Esophagus muscularis mucosa (tissue), 4 donors: ENCODE measurements at regions not wholly inside any gene's neighbourhood (a gene's known extent, or its start where the extent isn't known, plus 50 kb on each side); places are given as distances from the start of the nearest gene placed in this dataset.

Experiments
- DNase-seq: peaks from one replicate; pipeline ENCODE4 v3.0.0-alpha.2; 2017; ENCODE audit errors: extremely low spot score
- H3K27ac ChIP-seq, 4 donors: fragments of 200-600 bp; sonication (generic); replicated peaks in 1 of 4; 1 replicate in 3 of 4; 2 replicates in 1 of 4; pipeline ENCODE4 v1.5.1; 2016 to 2019; ENCODE audit warnings: mild to moderate bottlenecking in 1 of 4
- H3K27me3 ChIP-seq, 4 donors: fragments of 200-600 bp; sonication (generic); one replicate each; pipeline versions ENCODE4 v1.5.1 to v1.6.0; 2016 to 2019
- H3K36me3 ChIP-seq, 4 donors: fragments of 200-600 bp; sonication (generic); one replicate each; pipeline ENCODE4 v1.5.1; 2016 to 2019
- H3K4me1 ChIP-seq, 4 donors: fragments of 200-600 bp; sonication (generic); one replicate each; pipeline ENCODE4 v1.5.1; 2016 to 2019
- H3K4me3 ChIP-seq, 4 donors: fragments of 200-600 bp; sonication (generic); 1 replicate in 2 of 4; 2 replicates in 2 of 4; pipeline ENCODE4 v1.5.1; 2016 to 2019; ENCODE audit warnings: mild to moderate bottlenecking in 4 of 4, moderate library complexity in 1 of 4
- H3K9me3 ChIP-seq, 4 donors: fragments of 200-600 bp; sonication (generic); 1 replicate in 3 of 4; 2 replicates in 1 of 4; pipeline ENCODE4 v1.5.1; 2016 to 2019
- EP300 ChIP-seq: sonication (generic); formaldehyde crosslinking; IDR thresholded peaks from one replicate; pipeline ENCODE4 v1.6.1; 2017; ENCODE audit warnings: antibody characterized with exemption
- POLR2A ChIP-seq: fragments of 450-650 bp; IDR thresholded peaks from one replicate; pipeline ENCODE4 v1.6.1; 2017; ENCODE audit warnings: antibody characterized with exemption, moderate library complexity, mild to moderate bottlenecking, low read depth
- POLR2AphosphoS5 ChIP-seq, 2 donors: sonication (generic); formaldehyde crosslinking; IDR thresholded peaks; one replicate each; pipeline ENCODE4 v1.6.1; 2017; ENCODE audit warnings: antibody characterized with exemption in 2 of 2
- WGBS: methylation state at CpG from one replicate; pipeline ENCODE4 v1.1.5; 2018; 5-methylcytosine and 5-hydroxymethylcytosine counted together
- intact Hi-C: fragments of 100-400 bp; cut with DNase I; formaldehyde crosslinking; loops from one replicate; pipeline ENCODE4 v1.15.1; 2023
- TF ChIP-seq, protein P1 (sequence below), 3 experiments: fragments of 200-600 bp in 2 of 3; fragments of 450-650 bp in 1 of 3; sonication (generic) in 2 of 3; IDR thresholded peaks; one replicate each; pipeline ENCODE4 v1.5.1; 2017 to 2019; ENCODE audit warnings: antibody characterized with exemption in 3 of 3, mild to moderate bottlenecking in 2 of 3, moderate library complexity in 1 of 3

DNA sequence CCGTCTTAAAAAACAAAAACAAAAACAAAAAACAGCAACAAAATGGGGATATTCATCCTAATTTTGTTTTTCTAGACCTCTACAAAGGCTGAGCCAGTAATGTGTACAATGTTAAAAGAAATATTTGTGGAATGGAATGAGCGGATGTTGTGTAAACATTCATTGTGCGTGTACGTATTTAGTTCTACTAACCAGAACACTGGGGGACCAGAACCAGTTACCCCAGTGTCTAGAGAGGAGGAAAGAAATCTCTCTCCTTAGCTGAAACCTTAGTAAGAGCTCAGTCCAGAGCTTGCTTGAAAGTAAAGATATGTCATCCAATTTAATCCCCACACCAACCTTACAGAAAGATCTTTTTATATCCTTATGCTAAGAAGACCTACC, 106.7 kb upstream of the CPEB4 start:
- Histone ChIP-seq H3K27me3 (no peaks in the 10 kb centered on the region), H3K4me1 (peaks cover 19 to 33% (median 22%) of the 10 kb centered on the region in 4 donors), H3K9me3 (no peaks in the 10 kb centered on the region), H3K36me3 (no peaks in the 10 kb centered on the region), H3K4me3 (no peak overlapping the region), H3K27ac (peak overlapping the region; percentile 38 to 64 (median 58))
- WGBS, result 48% methylated on average over 4 of the region's 4 CpGs
- no peak for TF ChIP-seq POLR2AphosphoS5 (IDR thresholded peaks at IDR 0.05)
- TF ChIP-seq EP300, result no peak
- TF ChIP-seq, protein P1, sequence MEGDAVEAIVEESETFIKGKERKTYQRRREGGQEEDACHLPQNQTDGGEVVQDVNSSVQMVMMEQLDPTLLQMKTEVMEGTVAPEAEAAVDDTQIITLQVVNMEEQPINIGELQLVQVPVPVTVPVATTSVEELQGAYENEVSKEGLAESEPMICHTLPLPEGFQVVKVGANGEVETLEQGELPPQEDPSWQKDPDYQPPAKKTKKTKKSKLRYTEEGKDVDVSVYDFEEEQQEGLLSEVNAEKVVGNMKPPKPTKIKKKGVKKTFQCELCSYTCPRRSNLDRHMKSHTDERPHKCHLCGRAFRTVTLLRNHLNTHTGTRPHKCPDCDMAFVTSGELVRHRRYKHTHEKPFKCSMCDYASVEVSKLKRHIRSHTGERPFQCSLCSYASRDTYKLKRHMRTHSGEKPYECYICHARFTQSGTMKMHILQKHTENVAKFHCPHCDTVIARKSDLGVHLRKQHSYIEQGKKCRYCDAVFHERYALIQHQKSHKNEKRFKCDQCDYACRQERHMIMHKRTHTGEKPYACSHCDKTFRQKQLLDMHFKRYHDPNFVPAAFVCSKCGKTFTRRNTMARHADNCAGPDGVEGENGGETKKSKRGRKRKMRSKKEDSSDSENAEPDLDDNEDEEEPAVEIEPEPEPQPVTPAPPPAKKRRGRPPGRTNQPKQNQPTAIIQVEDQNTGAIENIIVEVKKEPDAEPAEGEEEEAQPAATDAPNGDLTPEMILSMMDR (IDR thresholded peaks at IDR 0.05), result no peak
- no peak for TF ChIP-seq POLR2A
- intact Hi-C loops, result loop anchor here (10.0 kb wide), 1 partner anchor 103 kb away; the partner anchor contains the start of gene CPEB4
- no peak for DNase-seq

DNA sequence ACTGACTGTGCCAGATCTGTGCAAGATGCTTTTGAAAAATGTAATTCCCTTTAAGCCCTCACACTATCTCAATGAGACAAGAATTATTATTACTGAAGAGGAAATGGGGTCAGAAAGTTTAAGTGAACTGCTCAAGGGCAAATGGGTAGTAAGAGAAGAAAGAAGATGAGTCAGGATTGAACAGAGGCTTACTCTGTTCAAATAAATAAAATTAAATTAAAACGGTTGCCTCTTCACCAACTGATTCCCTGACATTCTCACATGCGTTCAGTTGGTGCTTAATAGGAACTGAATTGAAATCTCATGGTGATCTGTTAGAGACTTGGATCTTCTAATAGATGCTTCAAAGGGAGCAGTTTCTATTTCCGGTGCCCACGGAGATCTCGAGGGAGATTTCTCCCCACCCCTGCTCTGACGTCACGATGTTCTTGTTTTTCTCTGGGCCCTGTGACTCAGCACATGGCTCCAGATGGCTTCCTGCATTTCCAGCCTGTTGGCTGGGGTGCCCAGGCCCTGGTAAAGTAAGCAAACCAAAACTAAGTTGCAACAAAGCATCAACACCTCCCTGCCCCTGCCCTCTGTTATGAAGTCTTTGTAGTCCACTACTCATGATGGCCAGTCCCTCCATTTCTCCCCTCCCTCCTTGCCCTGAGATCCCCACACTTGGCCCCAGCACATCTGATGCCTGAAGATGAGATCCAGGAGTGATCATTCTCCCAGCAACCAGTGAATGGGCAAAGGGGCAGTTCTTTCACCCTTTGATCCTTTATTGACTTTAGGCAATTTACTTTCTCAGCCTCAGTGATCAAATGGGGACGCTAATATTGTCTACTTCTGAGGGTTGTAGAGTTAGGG, 106.1 kb upstream of the CPEB4 start:
- intact Hi-C loops, result loop anchor here (10.0 kb wide), 1 partner anchor 103 kb away; the partner anchor contains the start of gene CPEB4
- Histone ChIP-seq H3K36me3 (no peaks in the 10 kb centered on the region), H3K27me3 (no peaks in the 10 kb centered on the region), H3K4me1 (peaks cover 19 to 33% (median 22%) of the 10 kb centered on the region in 4 donors), H3K9me3 (no peaks in the 10 kb centered on the region), H3K27ac (peak overlapping the region; percentile 38 to 64 (median 58)), H3K4me3 (no peak overlapping the region)
- TF ChIP-seq POLR2AphosphoS5 (IDR thresholded peaks at IDR 0.05) (peak; percentile 65 to 81), POLR2A (no peak)
- peak; percentile 96 for DNase-seq
- 24% methylated on average over 8 of the region's 8 CpGs for WGBS

DNA sequence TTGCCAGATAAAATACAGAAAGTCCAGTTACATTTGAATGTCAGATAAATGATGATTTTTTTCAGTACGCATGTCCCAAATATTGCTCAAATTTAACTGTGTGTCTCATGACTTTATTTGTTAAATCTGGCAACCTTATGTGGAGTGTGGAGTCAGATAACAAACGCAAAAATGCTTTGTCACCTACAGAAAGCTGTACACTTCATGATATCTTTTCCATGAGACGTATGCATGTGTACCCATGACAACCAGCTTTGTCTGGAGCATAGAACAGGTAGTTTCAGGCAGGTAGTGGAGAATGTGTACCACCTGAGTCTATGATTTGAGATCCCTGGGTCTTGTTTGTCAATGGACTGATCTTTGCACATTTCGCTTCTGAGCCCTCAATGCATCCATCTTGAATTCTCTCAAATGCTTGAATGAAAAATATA, 105.5 kb upstream of the CPEB4 start:
- Histone ChIP-seq H3K36me3 (no peaks in the 10 kb centered on the region), H3K27ac (peak overlapping the region; percentile 38 to 64 (median 58)), H3K4me1 (peaks cover 19 to 28% (median 22%) of the 10 kb centered on the region in 4 donors), H3K27me3 (no peaks in the 10 kb centered on the region), H3K4me3 (no peak overlapping the region), H3K9me3 (no peaks in the 10 kb centered on the region)
- intact Hi-C loops, result loop anchor here (10.0 kb wide), 1 partner anchor 102 kb away; the partner anchor contains the start of gene CPEB4
- TF ChIP-seq EP300, result no peak
- no peak for TF ChIP-seq POLR2AphosphoS5 (IDR thresholded peaks at IDR 0.05)
- TF ChIP-seq, protein P1 (IDR thresholded peaks at IDR 0.05), result no peak
- TF ChIP-seq POLR2A, result no peak
- 87% methylated on average over 4 of the region's 4 CpGs for WGBS
- no peak for DNase-seq

DNA sequence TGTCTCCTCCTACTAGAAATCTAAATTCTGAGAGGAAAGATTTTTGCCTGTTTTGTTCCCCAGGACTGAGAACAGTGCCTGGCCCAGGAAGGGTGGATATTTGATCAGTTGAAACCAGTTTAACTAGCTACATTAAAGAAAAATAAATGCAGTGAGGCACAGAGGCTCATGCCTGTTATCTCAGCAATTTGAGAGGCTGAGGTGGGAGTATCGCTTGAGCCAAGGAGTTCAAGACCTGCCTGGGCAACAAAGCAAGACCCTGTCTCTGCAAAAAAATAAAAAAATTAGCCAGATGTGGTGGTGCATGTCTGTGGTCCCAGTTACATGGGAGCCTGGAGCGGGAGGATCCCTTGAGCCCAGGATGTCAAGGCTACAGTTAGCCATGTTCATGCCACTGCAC, 104.8 kb upstream of the CPEB4 start:
- no peaks in the 10 kb centered on the region for H3K9me3 ChIP-seq
- H3K4me3 ChIP-seq, result no peak overlapping the region
- WGBS, result 89% methylated on average over 2 of the region's 2 CpGs
- no peaks in the 10 kb centered on the region for H3K27me3 ChIP-seq
- H3K36me3 ChIP-seq, result no peaks in the 10 kb centered on the region
- TF ChIP-seq POLR2AphosphoS5 (IDR thresholded peaks at IDR 0.05) (no peak), POLR2A (no peak), EP300 (no peak)
- TF ChIP-seq, protein P1 (IDR thresholded peaks at IDR 0.05), result no peak
- no peak for DNase-seq
- H3K27ac ChIP-seq, result no peak overlapping the region
- intact Hi-C loops, result loop anchor here (10.0 kb wide), 1 partner anchor 101 kb away; the partner anchor contains the start of gene CPEB4
- H3K4me1 ChIP-seq, result peaks cover 19 to 25% (median 22%) of the 10 kb centered on the region in 4 donors

DNA sequence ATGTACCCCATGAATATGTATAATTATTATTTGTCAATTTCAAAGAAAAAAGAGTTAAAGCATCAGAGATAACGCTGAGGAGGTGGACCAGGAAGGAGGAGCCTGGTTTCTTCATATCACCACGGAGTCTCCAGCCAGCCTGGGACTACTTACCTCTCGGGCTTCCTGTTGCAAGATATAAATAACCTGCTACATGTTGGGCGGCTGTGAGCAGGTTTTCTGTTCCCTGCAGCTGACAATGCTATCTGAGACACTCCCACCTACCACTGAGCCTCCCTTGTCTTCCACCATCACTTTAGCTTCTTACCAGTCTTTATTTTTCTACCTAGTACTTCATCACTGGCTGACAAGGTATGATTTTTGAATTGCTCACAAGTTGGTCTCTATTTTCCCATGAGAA, 102.7 kb upstream of the CPEB4 start:
- Histone ChIP-seq H3K9me3 (no peaks in the 10 kb centered on the region), H3K27me3 (no peaks in the 10 kb centered on the region), H3K4me1 (peaks cover 19 to 25% (median 22%) of the 10 kb centered on the region in 4 donors), H3K4me3 (no peak overlapping the region), H3K36me3 (no peaks in the 10 kb centered on the region), H3K27ac (no peak overlapping the region)
- intact Hi-C loops, result loop anchor here (10.0 kb wide), 1 partner anchor 99 kb away; the partner anchor contains the start of gene CPEB4
- no peak for DNase-seq
- WGBS, result 92% methylated on average over 4 of the region's 4 CpGs
- TF ChIP-seq, protein P1 (IDR thresholded peaks at IDR 0.05), result no peak
- no peak for TF ChIP-seq POLR2A
